Ishikawa (cell line): ENCODE measurements at regions not wholly inside any gene's neighbourhood (a gene's known extent, or its start where the extent isn't known, plus 50 kb on each side); places are given as distances from the start of the nearest gene placed in this dataset.

Experiments used
- CEBPB ChIP-seq: IDR thresholded peaks from 2 replicates; pipeline ENCODE4 v1.6.1; 2012
- EP300 ChIP-seq: IDR thresholded peaks from 2 replicates; pipeline ENCODE4 v1.6.1; 2012; ENCODE audit warnings: borderline replicate concordance
- FOXM1 ChIP-seq: IDR thresholded peaks from 2 replicates; pipeline ENCODE4 v1.6.1; 2012; ENCODE audit warnings: low read depth, borderline replicate concordance
- MAX ChIP-seq: IDR thresholded peaks from 2 replicates; pipeline ENCODE4 v1.6.1; 2012
- NFIC ChIP-seq: IDR thresholded peaks from 2 replicates; pipeline ENCODE4 v1.6.1; 2012
- RAD21 ChIP-seq: IDR thresholded peaks from 2 replicates; pipeline ENCODE4 v1.6.1; 2012; ENCODE audit warnings: low read depth
- REST ChIP-seq: IDR thresholded peaks from 2 replicates; pipeline ENCODE4 v1.6.1; 2012; ENCODE audit warnings: low read depth, mild to moderate bottlenecking
- TAF1 ChIP-seq: IDR thresholded peaks from 2 replicates; pipeline ENCODE4 v1.6.1; 2012; ENCODE audit warnings: low read depth, mild to moderate bottlenecking
- USF1 ChIP-seq: IDR thresholded peaks from 2 replicates; pipeline ENCODE4 v1.6.1; 2012
- YY1 ChIP-seq: IDR thresholded peaks from 2 replicates; pipeline ENCODE4 v1.6.1; 2012; ENCODE audit warnings: low read depth
- ZBTB7A ChIP-seq: IDR thresholded peaks from 2 replicates; pipeline ENCODE4 v1.6.1; 2012; ENCODE audit warnings: low read depth

GRCh38 chr3:103785537-103785936 lies 1350.7 kb downstream of the ZPLD1 start:
- TF ChIP-seq ZBTB7A (no peak), RAD21 (no peak), REST (no peak), TAF1 (no peak), CEBPB (no peak), YY1 (no peak), MAX (no peak), USF1 (no peak), NFIC (no peak), FOXM1 (no peak), EP300 (no peak)
